ENCODE measurements at regions not wholly inside any gene's neighbourhood (a gene's known extent, or its start where the extent isn't known, plus 50 kb on each side); places are given as distances from the start of the nearest gene placed in this dataset.

- Histone ChIP-seq H3K27me3 (no peaks in the 10 kb centered on the region), H3K36me3 (no peaks in the 10 kb centered on the region), H3K4me1 (peaks cover 10% of the 10 kb centered on the region), H3K4me3 (ENCODE audit: low read depth, low read length) (peak overlapping the region; percentile 3; the same call in 1 of the 2 replicates), H3K9me3 (no peaks in the 10 kb centered on the region)
- TF ChIP-seq CTCF (IDR thresholded peaks at IDR 0.05; ENCODE audit: low read depth, low read length) = no peak
- peak; percentile 57 for DNase-seq
These were observed 620.6 kb upstream of the GNPDA2 start for GRCh38 chr4:45346816-45347435.

GRCh38 chr4:45345558-45345957, 619.2 kb upstream of the GNPDA2 start:
- Histone ChIP-seq H3K4me1 (peaks cover 10% of the 10 kb centered on the region), H3K27me3 (no peaks in the 10 kb centered on the region), H3K4me3 (ENCODE audit: low read depth, low read length) (peak overlapping the region; percentile 40), H3K36me3 (no peaks in the 10 kb centered on the region), H3K9me3 (no peaks in the 10 kb centered on the region)
- no peak for TF ChIP-seq CTCF (IDR thresholded peaks at IDR 0.05; ENCODE audit: low read depth, low read length)
- no peak for DNase-seq

GRCh38 chr4:45331802-45332201, 605.4 kb upstream of the GNPDA2 start:
- no peak overlapping the region for H3K4me3 ChIP-seq (ENCODE audit: low read depth, low read length)
- no peaks in the 10 kb centered on the region for H3K9me3 ChIP-seq

GRCh38 chr4:45327544-45327943, 601.2 kb upstream of the GNPDA2 start:
- H3K36me3 ChIP-seq = no peaks in the 10 kb centered on the region
- no peaks in the 10 kb centered on the region for H3K4me1 ChIP-seq
- TF ChIP-seq CTCF (IDR thresholded peaks at IDR 0.05; ENCODE audit: low read depth, low read length) = no peak
- no peaks in the 10 kb centered on the region for H3K9me3 ChIP-seq
- H3K27me3 ChIP-seq = no peaks in the 10 kb centered on the region
- no peak overlapping the region for H3K4me3 ChIP-seq (ENCODE audit: low read depth, low read length)
- no peak for DNase-seq

More at GRCh38 chr4:45331802-45332201, 605.4 kb upstream of the GNPDA2 start:
- H3K27me3 ChIP-seq = no peaks in the 10 kb centered on the region
- no peaks in the 10 kb centered on the region for H3K36me3 ChIP-seq
- no peak for TF ChIP-seq CTCF (IDR thresholded peaks at IDR 0.05; ENCODE audit: low read depth, low read length)
- H3K4me1 ChIP-seq = no peaks in the 10 kb centered on the region; the same call in 1 of the 2 replicates
- no peak for DNase-seq

- H3K36me3 ChIP-seq = no peaks in the 10 kb centered on the region
- H3K4me3 ChIP-seq (ENCODE audit: low read depth, low read length) = no peak overlapping the region
- no peaks in the 10 kb centered on the region for H3K4me1 ChIP-seq
- no peak for TF ChIP-seq CTCF (IDR thresholded peaks at IDR 0.05; ENCODE audit: low read depth, low read length)
- H3K9me3 ChIP-seq = no peaks in the 10 kb centered on the region
- no peak for DNase-seq
- H3K27me3 ChIP-seq = no peaks in the 10 kb centered on the region
These were observed 598.4 kb upstream of the GNPDA2 start for GRCh38 chr4:45324455-45325417.
